T-helper 9 cell (primary cell): ENCODE measurements at regions not wholly inside any gene's neighbourhood (a gene's known extent, or its start where the extent isn't known, plus 50 kb on each side); places are given as distances from the start of the nearest gene placed in this dataset.
"Not testable (repeated sequence)": the region's sequence is repeated elsewhere in the genome, so short reads cannot be mapped to it uniquely, and the experiment has no call there.

Experiments
- DNase-seq: peaks from one replicate; pipeline ENCODE4 v3.0.0-alpha.2; 2020

GRCh38 chr6:165770397-165771082 is 107.5 kb upstream of the PDE10A start:
- no peak for DNase-seq

GRCh38 chr6:165769884-165770283 is 106.8 kb upstream of the PDE10A start:
- DNase-seq = no peak

GRCh38 chr6:165769401-165769800 is 106.4 kb upstream of the PDE10A start:
- no peak for DNase-seq

- no peak for DNase-seq
Measured at GRCh38 chr6:165768961-165769360, 105.9 kb upstream of the PDE10A start.

GRCh38 chr6:165767228-165767627 is 104.2 kb upstream of the PDE10A start:
- no peak for DNase-seq

- DNase-seq = no peak
Measured at GRCh38 chr6:165766457-165766856, 103.4 kb upstream of the PDE10A start.

GRCh38 chr6:165766026-165766425 is 103.0 kb upstream of the PDE10A start:
- DNase-seq = no peak

GRCh38 chr6:165765256-165765655 is 102.2 kb upstream of the PDE10A start:
- DNase-seq = not testable (repeated sequence)

GRCh38 chr6:165762876-165763275 is 99.8 kb upstream of the PDE10A start:
- DNase-seq = no peak

GRCh38 chr6:165762125-165762524 is 99.1 kb upstream of the PDE10A start:
- no peak for DNase-seq

GRCh38 chr6:165760803-165761185 is 97.8 kb upstream of the PDE10A start:
- no peak for DNase-seq

GRCh38 chr6:165760126-165760802 is 97.2 kb upstream of the PDE10A start:
- DNase-seq = no peak

GRCh38 chr6:165758441-165758840 is 95.4 kb upstream of the PDE10A start:
- DNase-seq = no peak

- no peak for DNase-seq
Measured at GRCh38 chr6:165755583-165755982, 92.5 kb upstream of the PDE10A start.

- no peak for DNase-seq
Measured at GRCh38 chr6:165753506-165753905, 90.5 kb upstream of the PDE10A start.

- DNase-seq = no peak
Measured at GRCh38 chr6:165752451-165752850, 89.4 kb upstream of the PDE10A start.

- DNase-seq = no peak
Measured at GRCh38 chr6:165751486-165751885, 88.4 kb upstream of the PDE10A start.

- no peak for DNase-seq
Measured at GRCh38 chr6:165749163-165749562, 86.1 kb upstream of the PDE10A start.

GRCh38 chr6:165748390-165748789 is 85.3 kb upstream of the PDE10A start:
- DNase-seq = no peak

- DNase-seq = no peak
Measured at GRCh38 chr6:165747963-165748362, 84.9 kb upstream of the PDE10A start.

- DNase-seq = no peak
Measured at GRCh38 chr6:165746331-165746730, 83.3 kb upstream of the PDE10A start.

GRCh38 chr6:165745492-165745891 is 82.5 kb upstream of the PDE10A start:
- DNase-seq = no peak

- DNase-seq = no peak
Measured at GRCh38 chr6:165744555-165745228, 81.7 kb upstream of the PDE10A start.

- DNase-seq = no peak
Measured at GRCh38 chr6:165743366-165743898, 80.4 kb upstream of the PDE10A start.
